Stimulated activated naive B cell treated with anti-CD40 and anti-IgM and Interleukin-4, amounts not matched to agents 10 μg/mL and 1 μg/mL and 100 μg/mL, for 72 hours (primary cell): ENCODE measurements at regions not wholly inside any gene's neighbourhood (a gene's known extent, or its start where the extent isn't known, plus 50 kb on each side); places are given as distances from the start of the nearest gene placed in this dataset.

Experiments
- ATAC-seq, 2 donors: fragments of 150-1000 bp; cut with Tn5 transposase; replicated peaks; 2 replicates each; pipeline ENCODE4 v1.10.0; 2021; ENCODE audit warnings: moderate library complexity in 1 of 2
- DNase-seq: peaks from one replicate; pipeline ENCODE4 v3.0.0; 2021
- H3K27ac Mint-ChIP-seq: one replicate; pipeline ENCODE4 v1.8.0; 2022; ENCODE audit warnings: mild to moderate bottlenecking, mixed read lengths
- H3K27me3 Mint-ChIP-seq, 2 donors: one replicate each; pipeline ENCODE4 v1.8.0; 2022; ENCODE audit warnings: mixed read lengths in 2 of 2
- H3K36me3 Mint-ChIP-seq, 2 donors: one replicate each; pipeline ENCODE4 v1.8.0; 2022; ENCODE audit warnings: mixed read lengths in 2 of 2, mild to moderate bottlenecking in 1 of 2
- H3K4me1 Mint-ChIP-seq, 2 donors: one replicate each; pipeline ENCODE4 v1.8.0; 2022; ENCODE audit warnings: mixed read lengths in 2 of 2, mild to moderate bottlenecking in 1 of 2
- H3K4me3 Mint-ChIP-seq, 2 donors: one replicate each; pipeline ENCODE4 v1.8.0; 2022; ENCODE audit warnings: mild to moderate bottlenecking in 2 of 2, mixed read lengths in 2 of 2, moderate library complexity in 1 of 2
- H3K9me3 Mint-ChIP-seq, 2 donors: one replicate each; pipeline ENCODE4 v1.8.0; 2022; ENCODE audit warnings: mixed read lengths in 2 of 2, mild to moderate bottlenecking in 1 of 2

GRCh38 chr13:67298297-67298696 is 68.2 kb upstream of the PCDH9 start:
- Mint-ChIP-seq H3K9me3 (no peaks in the 10 kb centered on the region), H3K4me3 (no peak overlapping the region), H3K4me1 (no peaks in the 10 kb centered on the region), H3K27ac (no peak overlapping the region), H3K27me3 (peaks cover 0 to 5% of the 10 kb centered on the region in 2 donors), H3K36me3 (no peaks in the 10 kb centered on the region)
- no peak for ATAC-seq
- DNase-seq: no peak

GRCh38 chr13:67296511-67296910 is 66.4 kb upstream of the PCDH9 start:
- H3K27ac Mint-ChIP-seq: no peak overlapping the region
- no peaks in the 10 kb centered on the region for H3K27me3 Mint-ChIP-seq
- H3K9me3 Mint-ChIP-seq: peaks cover 0 to 4% of the 10 kb centered on the region in 2 donors
- no peak overlapping the region for H3K4me3 Mint-ChIP-seq
- ATAC-seq (no peak), DNase-seq (no peak)
- no peaks in the 10 kb centered on the region for H3K4me1 Mint-ChIP-seq
- H3K36me3 Mint-ChIP-seq: no peaks in the 10 kb centered on the region

DNA sequence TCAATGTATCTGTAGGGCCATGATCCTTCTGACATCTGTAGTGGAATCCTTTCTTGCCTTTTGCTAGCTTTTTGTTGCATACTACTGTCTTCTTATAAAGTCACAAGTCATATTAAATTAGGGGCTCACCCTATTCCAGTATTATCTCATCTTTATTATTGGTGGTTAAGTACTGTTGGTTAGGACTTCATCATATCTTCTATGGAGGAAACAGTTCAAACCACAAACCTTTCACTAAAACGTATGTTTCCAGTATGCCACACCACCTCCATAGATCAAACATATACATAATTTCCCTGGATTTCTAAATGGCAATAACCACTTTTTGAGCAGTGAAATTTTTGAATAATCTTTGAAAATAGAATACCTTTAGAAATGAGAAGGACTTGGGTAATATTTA is 62.8 kb upstream of the PCDH9 start:
- H3K4me3 Mint-ChIP-seq: no peak overlapping the region
- H3K9me3 Mint-ChIP-seq: peaks cover 0 to 4% of the 10 kb centered on the region in 2 donors
- H3K27ac Mint-ChIP-seq: no peak overlapping the region
- no peaks in the 10 kb centered on the region for H3K36me3 Mint-ChIP-seq
- DNase-seq (no peak), ATAC-seq (no peak)
- H3K27me3 Mint-ChIP-seq: no peaks in the 10 kb centered on the region
- no peaks in the 10 kb centered on the region for H3K4me1 Mint-ChIP-seq

GRCh38 chr13:67285611-67286010 is 55.5 kb upstream of the PCDH9 start:
- H3K4me1 Mint-ChIP-seq: no peaks in the 10 kb centered on the region
- H3K9me3 Mint-ChIP-seq: no peaks in the 10 kb centered on the region
- ATAC-seq: no peak
- no peak overlapping the region for H3K27ac Mint-ChIP-seq
- H3K27me3 Mint-ChIP-seq: no peaks in the 10 kb centered on the region
- no peak overlapping the region for H3K4me3 Mint-ChIP-seq
- H3K36me3 Mint-ChIP-seq: no peaks in the 10 kb centered on the region
- no peak for DNase-seq

- H3K27me3 Mint-ChIP-seq: no peaks in the 10 kb centered on the region
- H3K36me3 Mint-ChIP-seq: no peaks in the 10 kb centered on the region
- no peak overlapping the region for H3K27ac Mint-ChIP-seq
- H3K4me1 Mint-ChIP-seq: no peaks in the 10 kb centered on the region
- no peaks in the 10 kb centered on the region for H3K9me3 Mint-ChIP-seq
- DNase-seq (no peak), ATAC-seq (no peak)
- H3K4me3 Mint-ChIP-seq: no peak overlapping the region
Measured at GRCh38 chr13:67283637-67284036, 53.5 kb upstream of the PCDH9 start.

- Mint-ChIP-seq H3K27me3 (no peaks in the 10 kb centered on the region), H3K9me3 (no peaks in the 10 kb centered on the region), H3K4me1 (no peaks in the 10 kb centered on the region), H3K4me3 (no peak overlapping the region), H3K36me3 (no peaks in the 10 kb centered on the region), H3K27ac (no peak overlapping the region)
- DNase-seq (no peak), ATAC-seq (no peak)
Measured at GRCh38 chr13:67281466-67281865, 51.3 kb upstream of the PCDH9 start.
